ENCODE measurements at regions not wholly inside any gene's neighbourhood (a gene's known extent, or its start where the extent isn't known, plus 50 kb on each side); places are given as distances from the start of the nearest gene placed in this dataset.

GRCh38 chr14:58898655-58899316 is 261.0 kb downstream of the DACT1 start:
- H3K9me3 ChIP-seq (ENCODE audit: control insufficient read depth, insufficient read depth, low read length), result no peaks in the 10 kb centered on the region
- H3K4me1 ChIP-seq (ENCODE audit: control insufficient read depth, insufficient read depth, low read length), result no peaks in the 10 kb centered on the region
- H3K4me3 ChIP-seq (ENCODE audit: low read depth, low read length), result no peak overlapping the region
- no peaks in the 10 kb centered on the region for H3K27me3 ChIP-seq (ENCODE audit: control insufficient read depth, insufficient read depth, low read length)
- no peak overlapping the region for H3K9ac ChIP-seq (ENCODE audit: low read depth, low read length)
- no peaks in the 10 kb centered on the region for H3K36me3 ChIP-seq (ENCODE audit: control insufficient read depth, insufficient read depth, low read length)

GRCh38 chr14:58899317-58899713 is 261.6 kb downstream of the DACT1 start:
- no peaks in the 10 kb centered on the region for H3K36me3 ChIP-seq (ENCODE audit: control insufficient read depth, insufficient read depth, low read length)
- no peaks in the 10 kb centered on the region for H3K27me3 ChIP-seq (ENCODE audit: control insufficient read depth, insufficient read depth, low read length)
- H3K9ac ChIP-seq (ENCODE audit: low read depth, low read length), result no peak overlapping the region
- H3K4me1 ChIP-seq (ENCODE audit: control insufficient read depth, insufficient read depth, low read length), result no peaks in the 10 kb centered on the region
- H3K4me3 ChIP-seq (ENCODE audit: low read depth, low read length), result no peak overlapping the region
- H3K9me3 ChIP-seq (ENCODE audit: control insufficient read depth, insufficient read depth, low read length), result no peaks in the 10 kb centered on the region

GRCh38 chr14:58901826-58902225 is 264.1 kb downstream of the DACT1 start:
- no peaks in the 10 kb centered on the region for H3K27me3 ChIP-seq (ENCODE audit: control insufficient read depth, insufficient read depth, low read length)
- no peaks in the 10 kb centered on the region for H3K9me3 ChIP-seq (ENCODE audit: control insufficient read depth, insufficient read depth, low read length)
- H3K4me1 ChIP-seq (ENCODE audit: control insufficient read depth, insufficient read depth, low read length), result no peaks in the 10 kb centered on the region
- no peak overlapping the region for H3K9ac ChIP-seq (ENCODE audit: low read depth, low read length)
- no peak overlapping the region for H3K4me3 ChIP-seq (ENCODE audit: low read depth, low read length)
- H3K36me3 ChIP-seq (ENCODE audit: control insufficient read depth, insufficient read depth, low read length), result no peaks in the 10 kb centered on the region

GRCh38 chr14:58904776-58905175 is 267.0 kb downstream of the DACT1 start:
- H3K4me3 ChIP-seq (ENCODE audit: low read depth, low read length), result no peak overlapping the region
- no peak overlapping the region for H3K9ac ChIP-seq (ENCODE audit: low read depth, low read length)
- H3K27me3 ChIP-seq (ENCODE audit: control insufficient read depth, insufficient read depth, low read length), result no peaks in the 10 kb centered on the region
- H3K36me3 ChIP-seq (ENCODE audit: control insufficient read depth, insufficient read depth, low read length), result no peaks in the 10 kb centered on the region
- H3K4me1 ChIP-seq (ENCODE audit: control insufficient read depth, insufficient read depth, low read length), result no peaks in the 10 kb centered on the region
- H3K9me3 ChIP-seq (ENCODE audit: control insufficient read depth, insufficient read depth, low read length), result no peaks in the 10 kb centered on the region

DNA sequence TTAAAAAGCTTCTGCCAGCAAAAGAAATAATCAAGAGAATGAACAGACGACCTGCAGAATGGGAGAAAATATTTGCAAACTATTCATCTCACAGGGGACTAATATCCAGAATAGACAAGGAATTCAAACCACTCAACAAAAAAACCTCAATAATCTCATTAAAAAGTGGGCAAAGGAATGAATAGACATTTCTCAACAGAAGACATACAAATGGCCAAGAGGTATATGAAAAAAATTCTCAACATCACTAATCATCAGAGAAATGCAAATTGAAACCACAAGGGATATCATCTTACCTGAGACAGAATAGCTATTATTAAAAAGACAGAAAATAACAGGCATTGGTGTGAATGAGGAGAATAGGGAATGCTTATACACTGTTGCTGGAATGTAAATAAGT is 270.0 kb downstream of the DACT1 start:
- no peaks in the 10 kb centered on the region for H3K4me1 ChIP-seq (ENCODE audit: control insufficient read depth, insufficient read depth, low read length)
- no peak overlapping the region for H3K9ac ChIP-seq (ENCODE audit: low read depth, low read length)
- no peaks in the 10 kb centered on the region for H3K27me3 ChIP-seq (ENCODE audit: control insufficient read depth, insufficient read depth, low read length)
- H3K9me3 ChIP-seq (ENCODE audit: control insufficient read depth, insufficient read depth, low read length), result no peaks in the 10 kb centered on the region
- H3K4me3 ChIP-seq (ENCODE audit: low read depth, low read length), result no peak overlapping the region
- no peaks in the 10 kb centered on the region for H3K36me3 ChIP-seq (ENCODE audit: control insufficient read depth, insufficient read depth, low read length)

DNA sequence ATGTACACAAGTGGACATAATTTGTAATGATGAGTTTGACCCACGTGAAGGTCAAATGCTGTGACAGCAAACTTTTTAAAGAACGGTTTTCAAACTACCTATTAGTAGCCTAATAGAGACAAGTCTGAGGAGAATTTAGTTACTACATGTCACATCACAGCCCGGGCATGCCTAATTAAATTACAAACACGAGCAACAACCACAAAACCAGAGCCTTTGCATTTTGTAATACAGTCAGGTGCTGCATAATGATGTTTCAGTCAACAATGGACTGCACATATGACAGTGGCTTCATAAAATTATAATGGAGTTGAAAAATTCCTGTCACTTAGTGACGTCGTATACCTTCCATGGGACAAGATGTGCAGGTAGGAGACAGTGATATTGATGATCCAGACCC is 274.5 kb downstream of the DACT1 start:
- no peak overlapping the region for H3K4me3 ChIP-seq (ENCODE audit: low read depth, low read length)
- H3K4me1 ChIP-seq (ENCODE audit: control insufficient read depth, insufficient read depth, low read length), result no peaks in the 10 kb centered on the region
- H3K27me3 ChIP-seq (ENCODE audit: control insufficient read depth, insufficient read depth, low read length), result no peaks in the 10 kb centered on the region
- no peaks in the 10 kb centered on the region for H3K9me3 ChIP-seq (ENCODE audit: control insufficient read depth, insufficient read depth, low read length)
- H3K9ac ChIP-seq (ENCODE audit: low read depth, low read length), result no peak overlapping the region
- no peaks in the 10 kb centered on the region for H3K36me3 ChIP-seq (ENCODE audit: control insufficient read depth, insufficient read depth, low read length)

DNA sequence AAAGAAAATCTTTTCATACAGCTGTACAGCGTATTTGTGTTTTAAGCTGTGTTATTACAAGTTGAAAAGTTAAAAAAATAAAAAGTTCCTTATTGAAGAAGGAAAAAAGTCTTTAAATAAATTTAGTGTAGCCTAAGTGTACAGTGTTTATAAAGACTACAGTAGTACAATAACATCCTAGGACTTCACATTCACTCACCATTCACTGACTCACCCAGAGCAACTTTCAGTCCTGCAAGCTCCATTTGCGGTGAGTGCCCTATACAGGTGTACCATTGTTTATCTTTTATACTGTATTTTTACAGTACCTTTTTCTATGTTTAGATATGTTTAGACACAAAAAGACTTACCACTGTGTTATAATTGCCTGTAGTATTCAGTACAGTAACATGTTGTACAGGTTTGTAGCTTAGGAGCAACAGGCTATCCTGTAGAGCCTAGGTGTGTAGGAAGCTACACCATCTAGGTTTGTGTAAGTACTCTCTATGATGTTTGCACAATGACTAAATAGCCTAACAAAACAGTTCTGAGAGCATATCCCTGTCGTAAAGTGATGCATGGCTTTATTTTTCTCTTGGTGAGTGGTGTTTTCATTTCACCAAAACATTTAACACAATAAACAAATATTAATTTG is 275.2 kb downstream of the DACT1 start:
- Histone ChIP-seq H3K4me3 (ENCODE audit: low read depth, low read length) (no peak overlapping the region), H3K27me3 (ENCODE audit: control insufficient read depth, insufficient read depth, low read length) (no peaks in the 10 kb centered on the region), H3K36me3 (ENCODE audit: control insufficient read depth, insufficient read depth, low read length) (no peaks in the 10 kb centered on the region), H3K9me3 (ENCODE audit: control insufficient read depth, insufficient read depth, low read length) (no peaks in the 10 kb centered on the region), H3K9ac (ENCODE audit: low read depth, low read length) (no peak overlapping the region), H3K4me1 (ENCODE audit: control insufficient read depth, insufficient read depth, low read length) (no peaks in the 10 kb centered on the region)

DNA sequence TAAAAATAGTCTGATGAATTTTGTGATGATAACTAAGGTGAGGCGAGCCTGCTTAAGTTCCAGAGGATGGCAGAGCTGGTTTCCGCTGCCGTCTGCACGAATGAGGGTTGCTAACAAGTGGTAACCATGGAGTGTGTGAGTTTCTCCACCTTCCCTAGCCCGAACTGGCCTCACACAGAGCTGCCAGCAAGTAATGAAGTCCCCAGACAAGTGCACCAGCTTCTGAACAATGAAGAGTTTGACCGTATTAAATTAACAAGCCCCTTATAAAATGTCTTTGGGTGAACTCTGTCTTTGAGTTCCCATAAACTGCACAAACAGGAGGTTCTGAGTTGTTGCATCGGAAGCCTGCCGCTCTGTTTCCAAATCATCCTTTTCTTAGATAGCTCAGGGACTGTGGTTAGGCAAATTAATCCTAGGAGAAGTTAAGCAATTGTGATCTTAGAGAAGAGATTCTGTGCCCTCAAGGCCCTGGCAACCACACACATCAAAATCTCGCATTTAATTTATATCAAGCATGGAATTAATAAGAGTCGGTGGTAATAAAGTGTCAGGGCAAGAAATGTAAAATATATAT is 274.1 kb upstream of the DAAM1 start:
- Histone ChIP-seq H3K4me3 (ENCODE audit: low read depth, low read length) (no peak overlapping the region), H3K9ac (ENCODE audit: low read depth, low read length) (no peak overlapping the region), H3K4me1 (ENCODE audit: control insufficient read depth, insufficient read depth, low read length) (no peaks in the 10 kb centered on the region), H3K36me3 (ENCODE audit: control insufficient read depth, insufficient read depth, low read length) (no peaks in the 10 kb centered on the region), H3K9me3 (ENCODE audit: control insufficient read depth, insufficient read depth, low read length) (no peaks in the 10 kb centered on the region), H3K27me3 (ENCODE audit: control insufficient read depth, insufficient read depth, low read length) (no peaks in the 10 kb centered on the region)

GRCh38 chr14:58915646-58916045 is 272.8 kb upstream of the DAAM1 start:
- H3K4me3 ChIP-seq (ENCODE audit: low read depth, low read length), result no peak overlapping the region
- no peaks in the 10 kb centered on the region for H3K36me3 ChIP-seq (ENCODE audit: control insufficient read depth, insufficient read depth, low read length)
- no peak overlapping the region for H3K9ac ChIP-seq (ENCODE audit: low read depth, low read length)
- no peaks in the 10 kb centered on the region for H3K27me3 ChIP-seq (ENCODE audit: control insufficient read depth, insufficient read depth, low read length)
- no peaks in the 10 kb centered on the region for H3K9me3 ChIP-seq (ENCODE audit: control insufficient read depth, insufficient read depth, low read length)
- H3K4me1 ChIP-seq (ENCODE audit: control insufficient read depth, insufficient read depth, low read length), result no peaks in the 10 kb centered on the region

GRCh38 chr14:58918066-58918738 is 270.3 kb upstream of the DAAM1 start:
- H3K4me1 ChIP-seq (ENCODE audit: control insufficient read depth, insufficient read depth, low read length), result no peaks in the 10 kb centered on the region
- H3K36me3 ChIP-seq (ENCODE audit: control insufficient read depth, insufficient read depth, low read length), result no peaks in the 10 kb centered on the region
- no peaks in the 10 kb centered on the region for H3K27me3 ChIP-seq (ENCODE audit: control insufficient read depth, insufficient read depth, low read length)
- H3K9ac ChIP-seq (ENCODE audit: low read depth, low read length), result no peak overlapping the region
- no peak overlapping the region for H3K4me3 ChIP-seq (ENCODE audit: low read depth, low read length)
- H3K9me3 ChIP-seq (ENCODE audit: control insufficient read depth, insufficient read depth, low read length), result no peaks in the 10 kb centered on the region

- Histone ChIP-seq H3K4me1 (ENCODE audit: control insufficient read depth, insufficient read depth, low read length) (no peaks in the 10 kb centered on the region), H3K4me3 (ENCODE audit: low read depth, low read length) (no peak overlapping the region), H3K9me3 (ENCODE audit: control insufficient read depth, insufficient read depth, low read length) (no peaks in the 10 kb centered on the region), H3K36me3 (ENCODE audit: control insufficient read depth, insufficient read depth, low read length) (no peaks in the 10 kb centered on the region), H3K27me3 (ENCODE audit: control insufficient read depth, insufficient read depth, low read length) (no peaks in the 10 kb centered on the region), H3K9ac (ENCODE audit: low read depth, low read length) (no peak overlapping the region)
Measured at GRCh38 chr14:58919217-58919616, 269.2 kb upstream of the DAAM1 start.

DNA sequence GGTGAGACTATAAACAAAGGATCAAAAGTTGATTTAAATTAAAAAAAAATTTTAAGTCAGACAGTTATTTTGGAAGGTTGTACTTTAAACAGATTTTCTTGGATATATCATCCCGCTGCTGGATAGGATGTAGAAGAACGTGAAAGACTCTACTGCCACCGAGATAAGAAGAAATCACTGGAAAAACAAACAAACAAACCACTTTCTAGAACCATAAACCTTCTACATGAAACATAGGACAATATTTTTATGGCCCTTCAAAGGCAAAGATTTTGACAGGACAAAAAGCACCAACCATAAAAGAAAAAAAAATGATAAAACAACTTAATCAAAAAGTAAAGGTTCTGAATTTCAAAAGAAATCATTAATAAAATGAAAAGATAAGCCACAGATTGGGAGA is 268.2 kb upstream of the DAAM1 start:
- Histone ChIP-seq H3K9ac (ENCODE audit: low read depth, low read length) (no peak overlapping the region), H3K4me1 (ENCODE audit: control insufficient read depth, insufficient read depth, low read length) (no peaks in the 10 kb centered on the region), H3K4me3 (ENCODE audit: low read depth, low read length) (no peak overlapping the region), H3K9me3 (ENCODE audit: control insufficient read depth, insufficient read depth, low read length) (no peaks in the 10 kb centered on the region), H3K36me3 (ENCODE audit: control insufficient read depth, insufficient read depth, low read length) (no peaks in the 10 kb centered on the region), H3K27me3 (ENCODE audit: control insufficient read depth, insufficient read depth, low read length) (no peaks in the 10 kb centered on the region)

Data from iPS-15b (cell line).